Endothelial cell of umbilical vein (primary cell): ENCODE measurements at regions not wholly inside any gene's neighbourhood (a gene's known extent, or its start where the extent isn't known, plus 50 kb on each side); places are given as distances from the start of the nearest gene placed in this dataset.

Source experiments
- BruUV-seq: library from RNA; stranded (reverse); fragments of 400-500 nt; replicated peaks from 2 replicates; lab custom pipeline; 2021; lab: Mats Ljungman, UMichigan
- CTCF ChIA-PET: fragments of 300-600, 350-600 bp; sonication (Branson Sonifier 250); formaldehyde crosslinking; loops from one replicate; lab custom pipeline; 2021; ENCODE audit warnings: antibody characterized with exemption, inconsistent platforms; lab: Charles Lee
- POLR2A ChIA-PET: fragments of 300-600, 350-600 bp; sonication (Branson Sonifier 250); formaldehyde crosslinking; loops from one replicate; lab custom pipeline; 2021; ENCODE audit warnings: antibody characterized with exemption, inconsistent platforms; lab: Charles Lee
- DNase-seq: peaks from one replicate; pipeline ENCODE4 v3.0.0-alpha.2; 2011; ENCODE audit warnings: low read depth, low spot score
- FAIRE-seq: peaks from 2 replicates; lab custom pipeline; 2011; peaks lifted over from hg19 to GRCh38; lab: Jason Lieb, UNC
- H2AFZ ChIP-seq: 2 replicates; pipeline ENCODE4 v1.6.0; 2012; ENCODE audit warnings: low read depth, low read length, control low read depth, inconsistent platforms
- H3K27ac ChIP-seq: 2 replicates; pipeline ENCODE4 v1.5.1; 2011; ENCODE audit warnings: low read depth, mild to moderate bottlenecking, control low read depth, low read length, moderate library complexity; ENCODE audit not compliant: insufficient read depth
- H3K27me3 ChIP-seq, 2 experiments: 2 replicates each; pipeline versions ENCODE4 v1.6.0 to v1.6.1; 2011; ENCODE audit warnings: low read length in 2 of 2, mixed read lengths in 1 of 2; ENCODE audit not compliant: control insufficient read depth in 2 of 2, insufficient read depth in 2 of 2
- H3K36me3 ChIP-seq, 2 experiments: 2 replicates in 1 of 2; 3 replicates in 1 of 2; pipeline ENCODE4 v1.5.1; 2011; ENCODE audit warnings: low read length in 2 of 2, mild to moderate bottlenecking in 1 of 2, moderate library complexity in 1 of 2; ENCODE audit not compliant: control insufficient read depth in 2 of 2, insufficient read depth in 2 of 2; ENCODE audit errors: extremely low read depth in 1 of 2
- H3K4me1 ChIP-seq: 3 replicates; pipeline ENCODE4 v1.5.1; 2011; ENCODE audit warnings: mild to moderate bottlenecking, low read length; ENCODE audit not compliant: control insufficient read depth, insufficient read depth; ENCODE audit errors: extremely low read depth
- H3K4me2 ChIP-seq: 2 replicates; pipeline ENCODE4 v1.6.1; 2011; ENCODE audit warnings: low read length, control low read depth, mixed read lengths; ENCODE audit not compliant: insufficient read depth
- H3K4me3 ChIP-seq, 3 experiments: fragments of 200-600 bp in 1 of 3; sonication (generic), shearing (Covaris generic) in 1 of 3; replicated peaks in 1 of 3; 2 replicates each; pipeline ENCODE4 v1.5.1; 2011 to 2016; ENCODE audit warnings: control low read depth in 3 of 3, low read length in 3 of 3, mild to moderate bottlenecking in 2 of 3, inconsistent platforms in 1 of 3, low read depth in 1 of 3, moderate library complexity in 1 of 3; ENCODE audit not compliant: insufficient read depth in 1 of 3
- H3K79me2 ChIP-seq: 2 replicates; pipeline ENCODE4 v1.6.0; 2012; ENCODE audit warnings: low read length, inconsistent platforms; ENCODE audit not compliant: control insufficient read depth, insufficient read depth
- H3K9ac ChIP-seq: replicated peaks from 2 replicates; pipeline ENCODE3; 2011; ENCODE audit warnings: low read length, control low read depth; ENCODE audit not compliant: insufficient read depth; ENCODE audit errors: extremely low read depth
- H3K9me1 ChIP-seq: replicated peaks from 3 replicates; pipeline ENCODE4 v1.6.0; 2011; ENCODE audit warnings: mild to moderate bottlenecking, low read length; ENCODE audit not compliant: control insufficient read depth, insufficient read depth; ENCODE audit errors: extremely low read depth
- H3K9me3 ChIP-seq: replicated peaks from 2 replicates; pipeline ENCODE4 v1.5.1; 2012; ENCODE audit warnings: low read length, inconsistent platforms; ENCODE audit not compliant: control insufficient read depth, insufficient read depth
- H4K20me1 ChIP-seq: replicated peaks from 2 replicates; pipeline ENCODE3; 2011; ENCODE audit warnings: mild to moderate bottlenecking, low read length; ENCODE audit not compliant: control insufficient read depth, insufficient read depth; ENCODE audit errors: extremely low read depth
- EZH2 ChIP-seq: IDR thresholded peaks from 2 replicates; pipeline ENCODE4 v1.6.1; 2012; ENCODE audit warnings: borderline replicate concordance, low read depth, mild to moderate bottlenecking, moderate library complexity, low read length, inconsistent platforms; ENCODE audit not compliant: severe bottlenecking
- FOS ChIP-seq: IDR thresholded peaks from 2 replicates; pipeline ENCODE4 v1.6.1; 2011; ENCODE audit warnings: mild to moderate bottlenecking, low read length, moderate library complexity, borderline replicate concordance; ENCODE audit not compliant: insufficient read depth
- GATA2 ChIP-seq: IDR thresholded peaks from 2 replicates; pipeline ENCODE4 v1.7.0; 2011; ENCODE audit warnings: low read depth, mild to moderate bottlenecking, moderate library complexity, mixed read lengths, low read length; ENCODE audit not compliant: insufficient read length, insufficient read depth
- JUN ChIP-seq: IDR thresholded peaks from 2 replicates; pipeline ENCODE4 v1.6.1; 2011; ENCODE audit warnings: borderline replicate concordance, low read depth; ENCODE audit not compliant: insufficient read length, insufficient read depth
- MYC ChIP-seq: IDR thresholded peaks from one replicate; pipeline ENCODE4 v1.6.1; 2011; ENCODE audit warnings: mild to moderate bottlenecking, low read depth, low read length
- POLR2A ChIP-seq: IDR thresholded peaks from 2 replicates; pipeline ENCODE4 v1.6.1; 2012; ENCODE audit warnings: low read depth, mild to moderate bottlenecking, control low read depth, low read length
- POLR2AphosphoS5 ChIP-seq: IDR thresholded peaks from 2 replicates; pipeline ENCODE4 v1.6.1; 2012; ENCODE audit warnings: low read depth, mild to moderate bottlenecking, control low read depth, low read length, moderate library complexity; ENCODE audit not compliant: insufficient read depth
- dilution Hi-C: fragments of 300-500 bp; cut with MboI; formaldehyde crosslinking; loops from one replicate; pipeline ENCODE4 v1.15.0; 2019; ENCODE audit warnings: low sequenced_read_pairs; ENCODE audit not compliant: extremely low pct_ligation_motif_present
- intact Hi-C: fragments of 100-400 bp; cut with micrococcal nuclease; formaldehyde crosslinking; loops from one replicate; pipeline ENCODE4 v1.10.0; 2022
- TF ChIP-seq, protein P1 (sequence below), 2 donors: IDR thresholded peaks; 1 replicate in 1 of 2; 2 replicates in 1 of 2; pipeline ENCODE4 v1.5.1; 2011; ENCODE audit warnings: low read length in 2 of 2, mild to moderate bottlenecking in 2 of 2, moderate library complexity in 2 of 2, control low read depth in 1 of 2, inconsistent platforms in 1 of 2, low read depth in 1 of 2; ENCODE audit not compliant: insufficient read depth in 1 of 2; ENCODE audit errors: extremely low read depth in 1 of 2
- TF ChIP-seq, protein P2 (sequence below): IDR thresholded peaks from 2 replicates; pipeline ENCODE4 v1.6.1; 2011; ENCODE audit not compliant: insufficient read depth, insufficient read length

DNA sequence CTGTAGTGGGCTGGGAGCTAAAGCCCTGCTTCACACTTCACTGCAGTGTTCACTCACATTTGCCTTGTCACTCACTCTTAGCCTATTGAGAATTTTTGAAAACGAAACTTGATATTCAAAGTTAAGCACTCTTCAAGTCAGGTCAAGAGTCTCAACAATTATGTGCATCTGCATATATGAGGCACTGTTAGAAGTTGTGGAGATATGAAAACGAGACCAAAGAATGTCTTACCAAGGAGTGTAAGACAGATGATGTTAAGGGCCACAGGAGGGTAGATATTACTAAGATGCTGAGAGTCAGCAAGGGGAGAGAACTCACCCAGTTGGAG is 64.7 kb upstream of the GJA8 start:
- no TSS peak for BruUV-seq
- H3K9me3 ChIP-seq, result no peaks in the 10 kb centered on the region
- no peaks in the 10 kb centered on the region for H3K4me1 ChIP-seq
- H3K27me3 ChIP-seq, result no peaks in the 10 kb centered on the region
- DNase-seq (no peak), FAIRE-seq (no peak)
- ChIA-PET CTCF (no interaction called here), POLR2A (no interaction called here)
- intact Hi-C loops (no loop called here), dilution Hi-C loops (no loop called here)
- no peak overlapping the region for H3K9ac ChIP-seq
- no peaks in the 10 kb centered on the region for H3K79me2 ChIP-seq
- H4K20me1 ChIP-seq, result no peaks in the 10 kb centered on the region
- H3K27ac ChIP-seq, result no peak overlapping the region
- TF ChIP-seq, protein P1, sequence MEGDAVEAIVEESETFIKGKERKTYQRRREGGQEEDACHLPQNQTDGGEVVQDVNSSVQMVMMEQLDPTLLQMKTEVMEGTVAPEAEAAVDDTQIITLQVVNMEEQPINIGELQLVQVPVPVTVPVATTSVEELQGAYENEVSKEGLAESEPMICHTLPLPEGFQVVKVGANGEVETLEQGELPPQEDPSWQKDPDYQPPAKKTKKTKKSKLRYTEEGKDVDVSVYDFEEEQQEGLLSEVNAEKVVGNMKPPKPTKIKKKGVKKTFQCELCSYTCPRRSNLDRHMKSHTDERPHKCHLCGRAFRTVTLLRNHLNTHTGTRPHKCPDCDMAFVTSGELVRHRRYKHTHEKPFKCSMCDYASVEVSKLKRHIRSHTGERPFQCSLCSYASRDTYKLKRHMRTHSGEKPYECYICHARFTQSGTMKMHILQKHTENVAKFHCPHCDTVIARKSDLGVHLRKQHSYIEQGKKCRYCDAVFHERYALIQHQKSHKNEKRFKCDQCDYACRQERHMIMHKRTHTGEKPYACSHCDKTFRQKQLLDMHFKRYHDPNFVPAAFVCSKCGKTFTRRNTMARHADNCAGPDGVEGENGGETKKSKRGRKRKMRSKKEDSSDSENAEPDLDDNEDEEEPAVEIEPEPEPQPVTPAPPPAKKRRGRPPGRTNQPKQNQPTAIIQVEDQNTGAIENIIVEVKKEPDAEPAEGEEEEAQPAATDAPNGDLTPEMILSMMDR (IDR thresholded peaks at IDR 0.05; ENCODE audit: extremely low read depth in 1 of 2, insufficient read depth in 1 of 2, low read depth in 1 of 2, low read length in 2 of 2), result no peak
- TF ChIP-seq JUN, result no peak
- no peak for TF ChIP-seq POLR2A
- no peak for TF ChIP-seq GATA2
- no peak for TF ChIP-seq EZH2
- TF ChIP-seq FOS, result no peak
- no peak for TF ChIP-seq POLR2AphosphoS5
- TF ChIP-seq MYC, result no peak
- TF ChIP-seq, protein P2, sequence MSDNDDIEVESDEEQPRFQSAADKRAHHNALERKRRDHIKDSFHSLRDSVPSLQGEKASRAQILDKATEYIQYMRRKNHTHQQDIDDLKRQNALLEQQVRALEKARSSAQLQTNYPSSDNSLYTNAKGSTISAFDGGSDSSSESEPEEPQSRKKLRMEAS, result no peak
- no peaks in the 10 kb centered on the region for H3K36me3 ChIP-seq
- H3K4me2 ChIP-seq, result no peak overlapping the region
- H2AFZ ChIP-seq, result no peak overlapping the region
- H3K4me3 ChIP-seq, result no peak overlapping the region
- H3K9me1 ChIP-seq, result no peaks in the 10 kb centered on the region
